ENCODE measurements at regions not wholly inside any gene's neighbourhood (a gene's known extent, or its start where the extent isn't known, plus 50 kb on each side); places are given as distances from the start of the nearest gene placed in this dataset.

DNA sequence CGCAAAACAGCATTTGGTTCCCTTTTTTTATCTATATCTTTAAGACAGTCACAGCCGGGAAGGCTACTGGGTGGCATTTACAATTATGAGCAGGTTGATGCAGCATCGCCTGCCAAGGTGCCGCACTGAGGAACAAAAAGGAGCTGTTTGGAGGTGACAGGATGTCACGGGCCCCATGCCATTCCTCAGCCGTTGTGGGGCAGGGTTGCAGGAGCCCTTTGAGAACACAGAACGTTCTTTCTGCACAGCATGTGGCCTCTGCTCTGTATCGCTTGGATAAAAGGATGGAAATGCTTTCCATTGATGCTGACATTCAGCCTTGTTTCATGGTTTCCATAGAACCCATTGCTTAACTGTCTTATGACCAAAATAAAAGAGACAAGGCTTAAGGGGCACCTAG lies 141.9 kb upstream of the CDH5 start:
- no peak overlapping the region for H3K4me3 ChIP-seq (ENCODE audit: low read depth, low read length)
- TF ChIP-seq, protein P1, sequence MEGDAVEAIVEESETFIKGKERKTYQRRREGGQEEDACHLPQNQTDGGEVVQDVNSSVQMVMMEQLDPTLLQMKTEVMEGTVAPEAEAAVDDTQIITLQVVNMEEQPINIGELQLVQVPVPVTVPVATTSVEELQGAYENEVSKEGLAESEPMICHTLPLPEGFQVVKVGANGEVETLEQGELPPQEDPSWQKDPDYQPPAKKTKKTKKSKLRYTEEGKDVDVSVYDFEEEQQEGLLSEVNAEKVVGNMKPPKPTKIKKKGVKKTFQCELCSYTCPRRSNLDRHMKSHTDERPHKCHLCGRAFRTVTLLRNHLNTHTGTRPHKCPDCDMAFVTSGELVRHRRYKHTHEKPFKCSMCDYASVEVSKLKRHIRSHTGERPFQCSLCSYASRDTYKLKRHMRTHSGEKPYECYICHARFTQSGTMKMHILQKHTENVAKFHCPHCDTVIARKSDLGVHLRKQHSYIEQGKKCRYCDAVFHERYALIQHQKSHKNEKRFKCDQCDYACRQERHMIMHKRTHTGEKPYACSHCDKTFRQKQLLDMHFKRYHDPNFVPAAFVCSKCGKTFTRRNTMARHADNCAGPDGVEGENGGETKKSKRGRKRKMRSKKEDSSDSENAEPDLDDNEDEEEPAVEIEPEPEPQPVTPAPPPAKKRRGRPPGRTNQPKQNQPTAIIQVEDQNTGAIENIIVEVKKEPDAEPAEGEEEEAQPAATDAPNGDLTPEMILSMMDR (conservative IDR thresholded peaks at IDR 0.05; ENCODE audit: low read depth, low read length): no peak
- no peak for DNase-seq (ENCODE audit: low read depth)

DNA sequence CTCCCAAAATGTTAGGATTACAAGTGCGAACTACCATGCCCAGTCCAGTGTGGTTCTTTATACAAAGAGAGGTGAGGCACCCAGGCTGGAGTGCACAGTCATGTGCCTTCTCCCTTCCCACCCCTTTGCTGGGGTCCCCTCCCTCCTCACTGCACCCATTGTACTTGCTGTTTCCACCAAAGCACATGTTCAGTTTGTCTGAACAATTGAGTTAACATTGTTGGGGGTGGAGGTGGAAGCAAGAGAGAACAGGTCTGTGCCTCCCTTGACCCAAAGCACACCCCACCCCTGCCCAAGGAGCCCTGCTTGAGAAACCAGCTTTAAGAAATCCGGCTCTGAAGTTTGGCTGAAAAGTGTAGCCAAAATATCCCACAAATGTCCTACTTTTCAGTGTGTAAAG lies 142.3 kb upstream of the CDH5 start:
- no peak overlapping the region for H3K4me3 ChIP-seq (ENCODE audit: low read depth, low read length)
- DNase-seq (ENCODE audit: low read depth): no peak
- TF ChIP-seq, protein P1 (conservative IDR thresholded peaks at IDR 0.05; ENCODE audit: low read depth, low read length): no peak

DNA sequence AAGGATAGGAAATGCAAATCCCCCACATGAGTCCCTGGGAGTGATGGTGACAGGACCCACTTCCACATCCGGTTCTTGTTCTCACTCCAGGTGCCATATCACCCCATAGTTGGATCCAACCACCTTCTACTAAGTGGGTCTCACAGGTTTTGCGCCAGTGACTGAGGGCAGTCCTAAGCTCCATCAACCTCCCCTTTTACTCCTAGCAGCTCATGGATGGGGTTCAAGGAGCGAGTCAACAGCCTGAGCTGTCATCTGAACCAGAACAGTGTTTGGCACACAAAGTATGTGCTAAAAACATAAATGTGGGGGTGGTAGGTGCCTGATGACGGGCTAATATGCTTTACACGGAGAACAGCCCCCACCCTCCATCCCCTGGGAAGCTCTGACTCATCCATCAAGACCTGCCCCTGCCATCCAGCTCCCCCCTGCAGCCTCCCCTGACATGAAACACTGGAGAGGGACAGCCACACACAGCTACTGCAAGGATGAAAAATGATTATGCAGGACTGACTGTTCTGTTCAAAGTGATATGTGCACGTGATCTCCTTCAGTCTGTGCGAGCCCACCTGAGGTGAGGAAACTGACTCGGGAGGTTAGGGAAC lies 143.2 kb upstream of the CDH5 start:
- no peak overlapping the region for H3K4me3 ChIP-seq (ENCODE audit: low read depth, low read length)
- no peak for DNase-seq (ENCODE audit: low read depth)
- TF ChIP-seq, protein P1 (conservative IDR thresholded peaks at IDR 0.05; ENCODE audit: low read depth, low read length): no peak

DNA sequence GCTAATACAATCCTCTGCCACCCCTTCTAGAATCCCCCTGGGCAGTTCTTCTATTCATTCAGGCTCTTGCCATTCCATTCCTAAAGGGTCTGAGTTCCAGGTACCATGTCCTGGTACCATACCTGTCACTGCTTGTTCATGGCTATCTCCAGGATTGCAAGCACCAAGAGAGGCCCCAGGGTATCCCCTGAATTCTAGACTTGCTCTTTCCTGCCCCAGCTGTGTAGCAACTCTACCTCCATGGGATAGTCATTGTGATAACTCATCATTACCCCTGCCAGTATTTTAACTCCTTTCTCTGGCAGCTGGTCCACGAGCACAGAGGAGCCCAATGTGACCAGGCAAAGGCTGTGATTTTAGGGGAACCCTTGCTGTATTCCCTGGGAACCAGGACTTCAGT lies 143.7 kb upstream of the CDH5 start:
- H3K4me3 ChIP-seq (ENCODE audit: low read depth, low read length): no peak overlapping the region
- TF ChIP-seq, protein P1 (conservative IDR thresholded peaks at IDR 0.05; ENCODE audit: low read depth, low read length): no peak
- no peak for DNase-seq (ENCODE audit: low read depth)

DNA sequence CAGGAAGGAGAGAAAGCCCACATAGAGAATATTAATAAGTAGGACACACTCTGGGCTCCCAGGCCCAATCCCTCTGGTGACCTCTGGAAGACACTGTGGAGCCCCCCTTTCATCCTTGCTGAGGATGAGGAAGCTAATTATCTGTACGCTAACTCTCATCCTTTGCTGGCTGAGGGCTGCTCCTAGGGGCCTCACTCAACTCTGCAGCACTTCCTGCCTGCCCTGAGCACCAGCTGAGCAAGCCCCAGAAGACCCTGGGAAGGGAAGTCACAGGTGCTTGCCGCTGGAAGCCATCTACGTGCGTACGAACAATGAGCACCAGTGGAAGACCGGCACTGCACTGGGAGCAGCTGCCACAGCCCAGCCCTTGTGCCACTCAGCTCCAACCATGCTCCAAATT lies 145.8 kb upstream of the CDH5 start:
- DNase-seq (ENCODE audit: low read depth): no peak
- H3K4me3 ChIP-seq (ENCODE audit: low read depth, low read length): no peak overlapping the region
- TF ChIP-seq, protein P1 (conservative IDR thresholded peaks at IDR 0.05; ENCODE audit: low read depth, low read length): no peak

DNA sequence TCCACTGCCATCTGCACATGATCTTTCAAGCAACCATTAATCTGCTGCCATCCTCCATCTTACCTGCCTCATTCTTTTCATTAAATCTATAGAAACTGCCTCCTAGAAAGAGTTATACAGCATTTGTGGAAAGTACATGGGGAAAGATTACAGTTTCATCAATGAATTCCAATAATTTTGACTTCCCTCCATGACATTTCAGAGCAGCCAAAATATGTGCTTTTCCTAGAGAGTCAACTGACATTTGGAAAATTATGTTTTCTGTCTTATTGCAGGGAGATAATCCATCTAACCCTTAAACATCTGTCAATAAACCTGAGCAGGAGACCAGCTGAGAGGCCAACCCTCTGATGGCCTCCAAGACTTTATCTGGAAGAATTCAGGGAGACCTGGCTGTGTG lies 147.0 kb upstream of the CDH5 start:
- no peak for DNase-seq (ENCODE audit: low read depth)
- TF ChIP-seq, protein P1 (conservative IDR thresholded peaks at IDR 0.05; ENCODE audit: low read depth, low read length): no peak
- no peak overlapping the region for H3K4me3 ChIP-seq (ENCODE audit: low read depth, low read length)

DNA sequence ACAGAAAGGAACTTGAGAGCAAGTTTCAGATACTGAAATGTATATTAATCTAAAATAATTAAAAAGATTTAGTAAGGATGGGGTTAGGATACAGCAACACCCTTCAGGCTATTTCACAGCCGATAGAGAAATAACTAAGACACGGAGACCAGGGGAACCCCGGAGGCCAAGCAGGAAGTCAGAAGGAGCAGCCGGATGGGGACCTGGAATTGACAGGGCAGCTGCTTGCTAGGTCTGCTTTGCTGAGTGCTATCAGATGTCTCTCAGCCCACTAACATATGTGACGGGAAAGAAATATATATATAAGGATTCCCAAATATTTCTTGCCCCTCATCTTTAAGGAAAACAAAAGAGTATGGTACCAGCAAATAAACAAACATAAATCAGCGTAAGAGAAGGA lies 154.1 kb upstream of the CDH5 start:
- DNase-seq (ENCODE audit: low read depth): no peak
- TF ChIP-seq, protein P1 (conservative IDR thresholded peaks at IDR 0.05; ENCODE audit: low read depth, low read length): no peak
- H3K4me3 ChIP-seq (ENCODE audit: low read depth, low read length): no peak overlapping the region
